Lower leg skin (tissue), 3 donors: ENCODE measurements at regions not wholly inside any gene's neighbourhood (a gene's known extent, or its start where the extent isn't known, plus 50 kb on each side); places are given as distances from the start of the nearest gene placed in this dataset.

Source experiments
- POLR2A ChIP-seq, 2 donors: fragments of 450-650 bp; IDR thresholded peaks; one replicate each; pipeline ENCODE4 v1.6.1; 2016 to 2017; ENCODE audit warnings: antibody characterized with exemption in 2 of 2, mild to moderate bottlenecking in 1 of 2, moderate library complexity in 1 of 2
- TF ChIP-seq, protein P1 (sequence below), 3 donors: fragments of 450-650 bp; IDR thresholded peaks; one replicate each; pipeline ENCODE4 v1.5.1; 2016; ENCODE audit warnings: antibody characterized with exemption in 3 of 3, mild to moderate bottlenecking in 3 of 3, moderate library complexity in 2 of 3

- no peak for TF ChIP-seq POLR2A (IDR thresholded peaks at IDR 0.05)
- TF ChIP-seq, protein P1, sequence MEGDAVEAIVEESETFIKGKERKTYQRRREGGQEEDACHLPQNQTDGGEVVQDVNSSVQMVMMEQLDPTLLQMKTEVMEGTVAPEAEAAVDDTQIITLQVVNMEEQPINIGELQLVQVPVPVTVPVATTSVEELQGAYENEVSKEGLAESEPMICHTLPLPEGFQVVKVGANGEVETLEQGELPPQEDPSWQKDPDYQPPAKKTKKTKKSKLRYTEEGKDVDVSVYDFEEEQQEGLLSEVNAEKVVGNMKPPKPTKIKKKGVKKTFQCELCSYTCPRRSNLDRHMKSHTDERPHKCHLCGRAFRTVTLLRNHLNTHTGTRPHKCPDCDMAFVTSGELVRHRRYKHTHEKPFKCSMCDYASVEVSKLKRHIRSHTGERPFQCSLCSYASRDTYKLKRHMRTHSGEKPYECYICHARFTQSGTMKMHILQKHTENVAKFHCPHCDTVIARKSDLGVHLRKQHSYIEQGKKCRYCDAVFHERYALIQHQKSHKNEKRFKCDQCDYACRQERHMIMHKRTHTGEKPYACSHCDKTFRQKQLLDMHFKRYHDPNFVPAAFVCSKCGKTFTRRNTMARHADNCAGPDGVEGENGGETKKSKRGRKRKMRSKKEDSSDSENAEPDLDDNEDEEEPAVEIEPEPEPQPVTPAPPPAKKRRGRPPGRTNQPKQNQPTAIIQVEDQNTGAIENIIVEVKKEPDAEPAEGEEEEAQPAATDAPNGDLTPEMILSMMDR (IDR thresholded peaks at IDR 0.05), result no peak
Measured at GRCh38 chr3:120516136-120516535, 65.3 kb upstream of the FSTL1 start.
